ENCODE measurements at regions not wholly inside any gene's neighbourhood (a gene's known extent, or its start where the extent isn't known, plus 50 kb on each side); places are given as distances from the start of the nearest gene placed in this dataset.

DNA sequence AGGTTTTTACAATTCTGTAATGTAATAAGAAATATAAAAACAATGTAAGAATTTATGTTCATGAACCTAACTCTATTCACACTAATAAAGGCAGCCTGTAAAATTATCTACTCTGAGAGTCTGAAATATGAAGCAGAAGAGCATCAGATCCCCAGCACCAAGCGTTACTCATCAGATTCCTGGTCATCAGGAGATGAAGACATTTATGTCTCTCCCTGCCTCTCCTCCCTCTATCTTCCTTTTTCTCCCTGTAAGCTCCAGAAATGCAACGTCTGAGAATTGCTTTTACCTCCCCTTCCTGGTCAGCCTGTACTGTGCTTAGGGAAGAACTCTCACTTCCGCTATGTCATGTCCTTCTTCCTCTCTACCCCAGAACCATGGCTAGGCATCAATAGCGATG lies 114.4 kb upstream of the SLIT3 start:
- TF ChIP-seq EP300 (IDR thresholded peaks at IDR 0.05) = no peak
- no peak for TF ChIP-seq POLR2A (IDR thresholded peaks at IDR 0.05)
